ENCODE measurements at regions not wholly inside any gene's neighbourhood (a gene's known extent, or its start where the extent isn't known, plus 50 kb on each side); places are given as distances from the start of the nearest gene placed in this dataset.

DNA sequence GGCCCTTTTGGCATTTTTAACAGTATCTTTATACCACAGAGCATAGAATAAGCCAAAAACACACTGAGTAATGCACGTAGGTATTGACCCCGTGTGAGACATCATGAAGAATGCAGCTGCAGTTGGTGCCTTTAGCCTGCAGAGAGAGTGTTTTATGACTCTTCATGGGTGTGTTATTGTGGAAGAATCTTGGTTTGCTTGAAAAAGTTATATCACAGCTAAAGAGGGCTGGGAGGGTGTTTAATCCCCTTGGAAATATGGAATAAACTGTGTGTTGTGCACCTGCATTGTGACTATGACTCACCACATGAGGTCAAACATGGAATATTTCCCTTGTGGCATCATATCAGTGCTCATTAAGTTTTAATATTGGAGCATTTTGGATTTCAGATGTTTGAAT is 458.7 kb downstream of the CDH9 start:
- no TSS peak for BruUV-seq (replicated peaks)
- 51% methylated on average over 2 of the region's 2 CpGs; no CpG with 5 or more reads in 1 of the 2 experiments for WGBS, 2 experiments (ENCODE audit: extremely low coverage in 2 of 2, insufficient read length in 1 of 2)

More for the DNA sequence above, 458.7 kb downstream of the CDH9 start:
- Histone ChIP-seq H4K20me1 (ENCODE audit: insufficient read depth, low read length) (no peaks in the 10 kb centered on the region), H3K14ac (replicated peaks; ENCODE audit: low read depth, low read length) (no peak overlapping the region), H4K8ac (ENCODE audit: low read depth in 2 of 2, low read length in 2 of 2) (no peak overlapping the region), H3K4ac (ENCODE audit: low read depth, low read length) (no peak overlapping the region), H2AFZ (replicated peaks; ENCODE audit: low read length, poor library complexity) (no peak overlapping the region), H3K36me3 (ENCODE audit: control insufficient read depth, insufficient read depth, low read length) (no peaks in the 10 kb centered on the region), H3K9ac (ENCODE audit: low read depth, low read length) (no peak overlapping the region), H3K27me3 (ENCODE audit: control insufficient read depth, insufficient read depth, low read length) (no peaks in the 10 kb centered on the region), H2BK120ac (ENCODE audit: low read depth, low read length) (no peak overlapping the region), H3K18ac (ENCODE audit: low read depth, low read length) (no peak overlapping the region), H4K5ac (ENCODE audit: low read depth, low read length) (no peak overlapping the region), H3K9me1 (ENCODE audit: insufficient read depth, low read length) (no peaks in the 10 kb centered on the region), H3K27ac (ENCODE audit: insufficient read depth, low read length) (no peak overlapping the region), H3K9me3 (ENCODE audit: control insufficient read depth, insufficient read depth, low read length) (no peaks in the 10 kb centered on the region; the same call in 1 of the 2 replicates), H4K91ac (ENCODE audit: insufficient read depth, low read depth, low read length) (no peak overlapping the region), H2AK5ac (ENCODE audit: low read depth, low read length) (no peak overlapping the region), H2BK5ac (ENCODE audit: low read depth, low read length, poor library complexity, severe bottlenecking) (no peak overlapping the region), H3K4me1 (ENCODE audit: control insufficient read depth, insufficient read depth, low read length) (no peaks in the 10 kb centered on the region), H2BK20ac (ENCODE audit: low read depth, low read length) (no peak overlapping the region), H2BK15ac (ENCODE audit: low read depth, low read length) (no peak overlapping the region), H2AK9ac (replicated peaks; ENCODE audit: low read depth, low read length, poor library complexity) (no peak overlapping the region), H3K56ac (ENCODE audit: extremely low read depth, insufficient read depth, low read length) (no peak overlapping the region), H3K4me2 (ENCODE audit: low read depth, low read length) (no peak overlapping the region), H3K79me1 (ENCODE audit: low read depth in 1 of 2, low read length in 2 of 2) (no peaks in the 10 kb centered on the region), H3K4me3 (ENCODE audit: insufficient read depth, low read depth, low read length) (no peak overlapping the region), H3K23ac (ENCODE audit: low read depth, low read length) (no peak overlapping the region)
- dilution Hi-C loops (cut with HindIII; ENCODE audit: low sequenced_read_pairs, unreplicated experiment) = no loop called here
- TF ChIP-seq, protein P1, sequence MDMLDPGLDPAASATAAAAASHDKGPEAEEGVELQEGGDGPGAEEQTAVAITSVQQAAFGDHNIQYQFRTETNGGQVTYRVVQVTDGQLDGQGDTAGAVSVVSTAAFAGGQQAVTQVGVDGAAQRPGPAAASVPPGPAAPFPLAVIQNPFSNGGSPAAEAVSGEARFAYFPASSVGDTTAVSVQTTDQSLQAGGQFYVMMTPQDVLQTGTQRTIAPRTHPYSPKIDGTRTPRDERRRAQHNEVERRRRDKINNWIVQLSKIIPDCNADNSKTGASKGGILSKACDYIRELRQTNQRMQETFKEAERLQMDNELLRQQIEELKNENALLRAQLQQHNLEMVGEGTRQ (IDR thresholded peaks at IDR 0.05; ENCODE audit: low read depth, low read length) = no peak
- no peak for TF ChIP-seq RFX5 (IDR thresholded peaks at IDR 0.05; ENCODE audit: low read depth, low read length)
- TF ChIP-seq RCOR1 (IDR thresholded peaks at IDR 0.05; ENCODE audit: insufficient replicate concordance, low read length) = no peak
- no peak for TF ChIP-seq SMC3 (IDR thresholded peaks at IDR 0.05; ENCODE audit: low read depth, low read length)
- intact Hi-C loops (cut with micrococcal nuclease) = no loop called here
- ChIA-PET CTCF (no interaction called here), POLR2A (ENCODE audit: unreplicated experiment) (no interaction called here)
- no peak for ATAC-seq (ENCODE audit: low read depth)
- in situ Hi-C loops (cut with MboI; ENCODE audit: low sequenced_read_pairs) = no loop called here
- no peak for DNase-seq

All from IMR-90 (cell line).